Thoracic aorta (tissue), 2 donors: ENCODE measurements at regions not wholly inside any gene's neighbourhood (a gene's known extent, or its start where the extent isn't known, plus 50 kb on each side); places are given as distances from the start of the nearest gene placed in this dataset.

ENCODE experiments used
- ATAC-seq: fragments of 150-250 bp; one replicate; pipeline ENCODE4 v1.8.0; 2017; ENCODE audit warnings: low read depth; ENCODE audit not compliant: insufficient number of reproducible peaks, low FRiP score
- DNase-seq: peaks from one replicate; pipeline ENCODE4 v3.0.0-alpha.2; 2020; ENCODE audit warnings: low spot score
- H3K27ac ChIP-seq, 2 donors: fragments of 200-600 bp; sonication (generic); 1 replicate in 1 of 2; 2 replicates in 1 of 2; pipeline ENCODE4 v1.5.1; 2016; ENCODE audit warnings: mild to moderate bottlenecking in 2 of 2, moderate library complexity in 2 of 2
- H3K27me3 ChIP-seq: fragments of 200-600 bp; sonication (generic); replicated peaks from 2 replicates; pipeline ENCODE4 v1.6.0; 2016; ENCODE audit warnings: mild to moderate bottlenecking; ENCODE audit not compliant: insufficient read depth
- H3K36me3 ChIP-seq: fragments of 200-600 bp; sonication (generic); one replicate; pipeline ENCODE4 v1.5.1; 2016
- H3K4me1 ChIP-seq, 2 donors: fragments of 200-600 bp; sonication (generic); 1 replicate in 1 of 2; 2 replicates in 1 of 2; pipeline versions ENCODE4 v1.5.1 to v1.6.0; 2016; ENCODE audit warnings: low read depth in 2 of 2, mild to moderate bottlenecking in 1 of 2; ENCODE audit not compliant: control insufficient read depth in 1 of 2
- H3K4me3 ChIP-seq: fragments of 200-600 bp; sonication (generic); 2 replicates; pipeline ENCODE4 v1.5.1; 2016; ENCODE audit warnings: mild to moderate bottlenecking
- H3K9me3 ChIP-seq: fragments of 200-600 bp; sonication (generic); 2 replicates; pipeline ENCODE4 v1.5.1; 2016
- CTCF ChIP-seq: fragments of 200-600 bp; sonication (generic); IDR thresholded peaks from one replicate; pipeline ENCODE4 v1.5.1; 2019; ENCODE audit warnings: antibody characterized with exemption

GRCh38 chr17:17421346-17422216 lies 55.2 kb upstream of the MED9 start:
- Histone ChIP-seq H3K4me3 (no peak overlapping the region), H3K36me3 (no peaks in the 10 kb centered on the region), H3K27ac (no peak overlapping the region), H3K9me3 (no peaks in the 10 kb centered on the region), H3K27me3 (no peaks in the 10 kb centered on the region), H3K4me1 (peaks cover 0 to 3% of the 10 kb centered on the region in 2 donors)
- DNase-seq, result no peak
- no peak for TF ChIP-seq CTCF
- no peak for ATAC-seq

GRCh38 chr17:17422217-17422610 lies 54.6 kb upstream of the MED9 start:
- Histone ChIP-seq H3K36me3 (no peaks in the 10 kb centered on the region), H3K9me3 (no peaks in the 10 kb centered on the region), H3K27me3 (no peaks in the 10 kb centered on the region), H3K4me3 (no peak overlapping the region), H3K27ac (no peak overlapping the region), H3K4me1 (no peaks in the 10 kb centered on the region)
- DNase-seq (no peak), ATAC-seq (no peak)
- TF ChIP-seq CTCF, result no peak

- Histone ChIP-seq H3K4me3 (no peak overlapping the region), H3K4me1 (no peaks in the 10 kb centered on the region), H3K36me3 (no peaks in the 10 kb centered on the region), H3K27ac (no peak overlapping the region), H3K27me3 (no peaks in the 10 kb centered on the region), H3K9me3 (no peaks in the 10 kb centered on the region)
- DNase-seq, result no peak
- TF ChIP-seq CTCF, result no peak
- ATAC-seq, result no peak
Measured at GRCh38 chr17:17422641-17423040, 54.2 kb upstream of the MED9 start.

GRCh38 chr17:17423656-17424055 lies 53.1 kb upstream of the MED9 start:
- DNase-seq, result no peak

GRCh38 chr17:17424552-17424951 lies 52.2 kb upstream of the MED9 start:
- no peak for ATAC-seq
- Histone ChIP-seq H3K9me3 (no peaks in the 10 kb centered on the region), H3K4me3 (no peak overlapping the region), H3K36me3 (no peaks in the 10 kb centered on the region), H3K4me1 (no peaks in the 10 kb centered on the region), H3K27me3 (no peaks in the 10 kb centered on the region), H3K27ac (no peak overlapping the region)
- no peak for DNase-seq
- TF ChIP-seq CTCF, result no peak

More at GRCh38 chr17:17423656-17424055, 53.1 kb upstream of the MED9 start:
- H3K4me3 ChIP-seq, result no peak overlapping the region
- TF ChIP-seq CTCF, result no peak
- no peaks in the 10 kb centered on the region for H3K4me1 ChIP-seq
- no peak for ATAC-seq
- no peak overlapping the region for H3K27ac ChIP-seq
- no peaks in the 10 kb centered on the region for H3K9me3 ChIP-seq
- H3K36me3 ChIP-seq, result no peaks in the 10 kb centered on the region
- H3K27me3 ChIP-seq, result no peaks in the 10 kb centered on the region
